ENCODE measurements at regions not wholly inside any gene's neighbourhood (a gene's known extent, or its start where the extent isn't known, plus 50 kb on each side); places are given as distances from the start of the nearest gene placed in this dataset.

GRCh38 chr16:58962811-58963210, 228.7 kb upstream of the GOT2 start:
- ChIA-PET CTCF (ENCODE audit: low intra/inter-chr PET ratio, low total read pairs) (no interaction called here), POLR2A (no interaction called here)
- no TSS peak for BruUV-seq (replicated peaks)
- Histone ChIP-seq H3K4me2 (ENCODE audit: low read depth, low read length) (no peak overlapping the region), H3K4me3 (replicated peaks in 1 of 3; ENCODE audit: insufficient read depth in 1 of 3, low read depth in 2 of 3, low read length in 3 of 3) (no peak overlapping the region), H3K27ac (ENCODE audit: extremely low read length, insufficient read depth, low read length) (no peak overlapping the region), H3K9me3 (ENCODE audit: low read length) (no peaks in the 10 kb centered on the region), H3K36me3 (replicated peaks in 1 of 2; ENCODE audit: control insufficient read depth in 1 of 2, insufficient read depth in 2 of 2, low read length in 2 of 2) (no peaks in the 10 kb centered on the region), H2AFZ (ENCODE audit: low read length) (no peak overlapping the region), H4K20me1 (ENCODE audit: insufficient read depth, low read length) (no peaks in the 10 kb centered on the region), H3K9ac (ENCODE audit: insufficient read depth, low read depth, low read length) (no peak overlapping the region), H3K27me3 (ENCODE audit: control insufficient read depth in 1 of 2, insufficient read depth in 2 of 2, low read length in 2 of 2) (no peaks in the 10 kb centered on the region), H3K4me1 (ENCODE audit: insufficient read depth, low read length) (no peaks in the 10 kb centered on the region), H3K79me2 (ENCODE audit: insufficient read depth, low read length) (no peaks in the 10 kb centered on the region)
- in situ Hi-C loops (cut with HindIII; ENCODE audit: extremely low pct_ligation_motif_present, low pct_unique_long_range_greater_than_20kb) (no loop called here), intact Hi-C loops (cut with micrococcal nuclease; ENCODE audit: unreplicated experiment) (no loop called here)
- no peak for DNase-seq (ENCODE audit: low spot score)
- no peak for FAIRE-seq
- TF ChIP-seq ZBTB1 (CRISPR knock-in tag; IDR thresholded peaks at IDR 0.05; ENCODE audit: borderline replicate concordance) = no peak
- no peak for TF ChIP-seq ZBTB21 (CRISPR knock-in tag; IDR thresholded peaks at IDR 0.05)
- no peak for TF ChIP-seq STAT5B (CRISPR knock-in tag; IDR thresholded peaks at IDR 0.05)
- TF ChIP-seq SMC3 (IDR thresholded peaks at IDR 0.05; ENCODE audit: low read length) = no peak
- no peak for TF ChIP-seq KLF12 (CRISPR knock-in tag; IDR thresholded peaks at IDR 0.05; ENCODE audit: borderline replicate concordance)
- TF ChIP-seq JDP2 (CRISPR knock-in tag; IDR thresholded peaks at IDR 0.05; ENCODE audit: borderline replicate concordance) = no peak
- no peak for TF ChIP-seq CENPT (CRISPR knock-in tag; IDR thresholded peaks at IDR 0.05; ENCODE audit: low read depth)
- ATAC-seq = no peak
- WGBS (ENCODE audit: low lambda C conversion rate) = 0% methylated on average over 1 of the region's 1 CpG

DNA sequence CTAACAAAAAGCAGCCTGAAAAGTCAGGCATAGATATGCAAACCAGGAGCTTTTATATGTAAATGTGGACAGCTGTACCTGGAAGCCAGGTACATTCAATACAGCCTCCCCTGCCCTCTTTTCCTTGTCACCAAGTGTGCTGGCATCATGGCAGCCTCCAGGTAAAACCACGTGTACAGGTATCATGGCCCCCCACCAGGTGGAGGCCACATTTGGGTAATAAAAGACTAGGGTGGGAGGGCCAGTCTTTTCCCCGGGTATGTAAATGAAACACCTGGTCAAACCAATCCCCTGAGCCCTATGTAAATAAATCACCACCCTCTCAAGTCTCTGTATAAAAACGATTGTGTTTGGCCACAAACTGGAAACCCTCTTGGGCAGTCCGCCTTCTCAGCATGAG, 226.4 kb upstream of the GOT2 start:
- intact Hi-C loops (cut with micrococcal nuclease; ENCODE audit: unreplicated experiment) (no loop called here), in situ Hi-C loops (cut with HindIII; ENCODE audit: extremely low pct_ligation_motif_present, low pct_unique_long_range_greater_than_20kb) (no loop called here)
- no peaks in the 10 kb centered on the region for H3K79me2 ChIP-seq (ENCODE audit: insufficient read depth, low read length)
- no TSS peak for BruUV-seq (replicated peaks)
- no peak overlapping the region for H3K4me2 ChIP-seq (ENCODE audit: low read depth, low read length)
- 20% methylated on average over 4 of the region's 4 CpGs for WGBS (ENCODE audit: low lambda C conversion rate)
- DNase-seq (ENCODE audit: low spot score) (no peak), FAIRE-seq (no peak), ATAC-seq (no peak)
- H3K9me3 ChIP-seq (ENCODE audit: low read length) = no peaks in the 10 kb centered on the region
- ChIA-PET CTCF (ENCODE audit: low intra/inter-chr PET ratio, low total read pairs) (no interaction called here), POLR2A (no interaction called here)
- H3K4me3 ChIP-seq (replicated peaks in 1 of 3; ENCODE audit: insufficient read depth in 1 of 3, low read depth in 2 of 3, low read length in 3 of 3) = no peak overlapping the region
- no peak overlapping the region for H2AFZ ChIP-seq (ENCODE audit: low read length)
- no peaks in the 10 kb centered on the region for H3K36me3 ChIP-seq (replicated peaks in 1 of 2; ENCODE audit: control insufficient read depth in 1 of 2, insufficient read depth in 2 of 2, low read length in 2 of 2)
- H3K4me1 ChIP-seq (ENCODE audit: insufficient read depth, low read length) = no peaks in the 10 kb centered on the region
- TF ChIP-seq HMG20A (CRISPR knock-in tag; IDR thresholded peaks at IDR 0.05; ENCODE audit: borderline replicate concordance) (no peak), ZNF775 (CRISPR knock-in tag; IDR thresholded peaks at IDR 0.05; ENCODE audit: borderline replicate concordance) (no peak), ZNF496 (CRISPR knock-in tag; IDR thresholded peaks at IDR 0.05; ENCODE audit: insufficient replicate concordance) (no peak), KAT2B (IDR thresholded peaks at IDR 0.05; ENCODE audit: borderline replicate concordance, low read depth, low read length) (no peak), ATF7-NPFF (CRISPR knock-in tag; IDR thresholded peaks at IDR 0.05; ENCODE audit: low read depth) (no peak), ZFP90 (CRISPR knock-in tag; IDR thresholded peaks at IDR 0.05; ENCODE audit: borderline replicate concordance) (no peak), HOXD1 (CRISPR knock-in tag; IDR thresholded peaks at IDR 0.05) (no peak), MAZ (IDR thresholded peaks at IDR 0.05; ENCODE audit: borderline replicate concordance, low read depth, low read length) (no peak), MAZ (CRISPR knock-in tag; IDR thresholded peaks at IDR 0.05; ENCODE audit: low read depth) (no peak), SAP130 (CRISPR knock-in tag; IDR thresholded peaks at IDR 0.05; ENCODE audit: low read depth) (no peak)
- H3K27me3 ChIP-seq (ENCODE audit: control insufficient read depth in 1 of 2, insufficient read depth in 2 of 2, low read length in 2 of 2) = no peaks in the 10 kb centered on the region
- H3K9ac ChIP-seq (ENCODE audit: insufficient read depth, low read depth, low read length) = no peak overlapping the region
- H4K20me1 ChIP-seq (ENCODE audit: insufficient read depth, low read length) = no peaks in the 10 kb centered on the region
- H3K27ac ChIP-seq (ENCODE audit: extremely low read length, insufficient read depth, low read length) = no peak overlapping the region

Data from HepG2 (cell line).